T-helper 9 cell (primary cell): ENCODE measurements at regions not wholly inside any gene's neighbourhood (a gene's known extent, or its start where the extent isn't known, plus 50 kb on each side); places are given as distances from the start of the nearest gene placed in this dataset.
"Not testable (repeated sequence)": the region's sequence is repeated elsewhere in the genome, so short reads cannot be mapped to it uniquely, and the experiment has no call there.

Source experiments
- DNase-seq: peaks from one replicate; pipeline ENCODE4 v3.0.0-alpha.2; 2020

DNA sequence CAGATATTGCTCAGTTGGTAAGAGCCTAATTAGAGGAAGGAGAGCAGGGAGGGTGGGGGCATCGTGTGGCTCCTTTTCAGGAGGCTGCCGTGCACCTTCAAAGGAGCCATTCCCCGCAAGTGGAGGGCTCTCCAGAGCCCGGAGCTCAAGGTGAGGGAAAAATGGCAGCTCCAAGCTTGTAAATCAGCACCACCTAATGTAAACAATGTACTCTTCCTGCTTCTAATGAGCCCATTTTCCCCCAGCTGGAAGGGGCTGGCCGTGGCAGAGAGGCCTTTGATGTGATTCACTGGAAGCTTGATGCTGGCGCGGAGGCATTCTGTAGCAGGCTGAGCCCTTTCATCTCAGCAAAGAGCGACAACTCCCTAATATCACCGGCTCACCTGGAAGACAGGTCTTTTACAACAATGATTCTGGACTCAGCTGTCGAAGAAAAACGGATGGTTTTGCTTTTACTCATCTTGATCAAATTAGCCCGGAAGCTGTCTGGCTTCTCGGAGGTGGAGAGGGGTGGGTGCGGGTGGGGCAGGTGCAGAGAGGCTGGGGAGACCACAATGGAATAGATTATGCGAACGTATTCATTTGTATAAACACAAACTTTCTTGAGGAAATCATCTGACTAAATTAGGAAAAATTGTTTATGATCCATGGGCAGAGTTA, 112.5 kb downstream of the RRAGC start:
- DNase-seq: no peak

DNA sequence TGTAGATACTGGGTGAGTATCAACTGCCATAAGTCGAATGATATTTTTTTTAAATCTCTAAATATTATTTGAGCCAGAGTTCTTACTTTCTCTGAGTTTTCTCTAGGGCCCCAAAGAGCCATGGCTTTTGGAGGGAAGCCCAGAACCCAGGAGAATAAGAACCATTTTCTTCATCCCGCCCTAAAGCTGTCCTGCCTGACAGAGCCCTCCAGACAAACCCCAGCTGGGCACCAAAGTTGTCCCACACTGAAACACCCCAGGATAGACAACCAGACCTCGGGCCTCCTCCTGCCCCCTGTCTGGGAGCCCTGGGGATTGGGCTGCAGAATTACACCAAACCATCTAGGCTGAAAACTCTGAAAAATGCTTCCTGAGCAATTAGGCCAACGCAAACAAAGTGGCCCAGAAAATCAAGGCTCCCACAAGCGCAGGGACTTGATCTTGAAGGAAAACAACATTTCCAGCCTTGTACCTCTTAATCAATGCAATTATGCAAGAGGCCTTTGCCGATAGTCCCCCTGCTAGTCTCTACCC, 113.1 kb downstream of the RRAGC start:
- DNase-seq: no peak

DNA sequence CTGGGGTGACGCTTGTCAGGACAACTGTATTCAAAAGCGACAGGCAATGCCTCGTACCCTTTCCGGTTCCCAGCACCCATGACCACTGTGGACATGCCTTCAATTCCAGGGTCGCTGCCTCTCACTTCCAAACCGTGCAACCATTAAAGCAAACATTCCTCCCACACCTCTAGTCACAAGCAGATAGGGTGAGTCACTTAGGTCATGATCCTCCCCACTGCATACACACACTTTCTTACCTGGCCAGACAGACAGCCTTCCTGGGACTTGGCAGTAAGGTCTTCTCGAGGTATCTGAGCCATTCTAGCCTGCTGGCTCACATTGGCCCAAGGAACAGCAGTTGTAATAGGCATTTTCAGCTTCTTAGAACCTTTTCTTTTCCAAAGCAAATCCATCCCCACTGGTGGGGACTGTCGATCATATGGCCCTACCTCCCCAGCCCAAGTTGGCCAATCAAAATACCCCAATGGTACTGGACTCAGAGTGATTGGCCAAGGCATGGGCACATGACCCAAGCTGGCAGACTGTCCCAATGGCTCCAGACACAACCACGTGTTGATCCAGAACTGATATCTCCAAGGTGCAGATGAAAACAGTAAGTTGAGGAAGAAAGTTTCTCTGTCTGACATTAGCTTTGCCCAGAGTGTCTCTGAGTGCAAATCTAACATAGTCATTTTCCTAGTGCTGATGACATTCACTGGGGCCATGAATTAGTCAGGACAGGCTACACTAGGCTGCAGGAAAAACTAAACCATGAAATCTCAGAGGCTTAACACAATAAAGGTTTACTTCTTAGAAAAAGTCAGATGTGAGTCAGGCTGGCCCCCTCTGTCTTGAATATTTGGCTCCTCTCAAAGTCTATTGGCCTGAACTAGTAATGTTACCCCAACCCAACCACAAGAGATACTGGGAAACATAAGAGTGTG, 113.8 kb downstream of the RRAGC start:
- no peak for DNase-seq

GRCh38 chr1:38744452-38745350, 114.9 kb downstream of the RRAGC start:
- DNase-seq: no peak

GRCh38 chr1:38743184-38743583, 116.4 kb downstream of the RRAGC start:
- no peak for DNase-seq

GRCh38 chr1:38741341-38741740, 118.2 kb downstream of the RRAGC start:
- no peak for DNase-seq

GRCh38 chr1:38740487-38740886, 119.1 kb downstream of the RRAGC start:
- no peak for DNase-seq

GRCh38 chr1:38738207-38738606, 121.4 kb downstream of the RRAGC start:
- no peak for DNase-seq

DNA sequence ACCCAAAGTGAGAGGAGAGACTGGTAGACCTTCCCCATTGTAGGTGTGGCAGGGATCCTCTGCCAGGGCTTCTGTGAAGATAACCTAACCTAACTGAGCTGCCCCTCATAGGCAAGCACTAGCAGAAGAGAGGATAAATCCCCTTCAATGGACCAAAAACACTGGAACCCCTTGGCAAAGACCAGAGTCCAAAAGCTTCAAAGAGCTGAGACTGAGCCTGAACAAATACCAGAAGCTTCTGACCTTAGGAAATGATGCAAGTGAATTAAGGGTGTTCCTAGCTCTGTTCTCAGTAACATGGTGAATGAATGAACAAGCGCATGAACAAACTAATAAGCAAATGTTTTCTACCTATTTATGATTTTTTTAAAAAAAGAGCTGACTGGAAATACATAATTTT, 123.2 kb downstream of the RRAGC start:
- no peak for DNase-seq

DNA sequence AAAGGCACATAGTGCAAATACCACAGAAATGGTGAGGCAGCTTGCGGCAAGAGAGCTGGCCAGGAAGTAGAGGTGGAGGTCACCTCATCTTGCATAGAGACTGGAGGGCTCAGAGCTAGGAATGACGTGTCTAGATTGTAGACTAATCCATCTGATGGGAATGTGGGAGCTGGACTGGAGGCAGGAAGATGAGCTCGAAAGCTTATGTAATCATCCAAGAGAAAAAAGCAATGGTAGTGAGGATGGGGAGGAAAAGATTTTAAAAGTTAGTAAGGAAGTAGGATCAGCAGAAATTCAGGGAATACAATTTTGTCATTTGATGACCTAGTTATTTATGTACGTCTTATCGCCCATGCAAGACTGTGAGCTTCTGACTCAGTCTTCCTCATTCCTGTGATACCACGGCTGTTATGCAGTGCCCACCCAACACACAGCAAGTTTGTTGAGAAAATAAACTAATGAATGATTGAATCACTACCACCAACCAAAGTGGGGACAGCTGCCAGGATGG, 123.9 kb downstream of the RRAGC start:
- no peak for DNase-seq

DNA sequence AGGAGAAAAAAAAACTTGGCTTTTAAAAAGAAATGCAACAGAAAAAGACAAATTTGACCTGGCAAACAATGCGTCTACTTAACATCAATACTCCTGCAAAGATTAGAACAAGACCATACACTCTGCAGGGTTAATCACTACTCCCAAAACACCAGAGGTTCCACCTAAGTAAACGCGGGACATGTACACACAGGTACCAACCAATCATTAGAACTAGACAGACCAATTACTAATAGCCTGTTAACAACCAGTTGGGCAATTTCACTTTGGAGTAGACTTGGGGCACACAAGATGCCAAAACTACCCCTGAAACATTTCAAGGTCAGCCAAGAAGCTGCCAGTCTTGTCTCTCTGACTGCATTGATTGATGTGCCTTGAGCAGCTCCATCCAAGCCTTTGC, 125.8 kb downstream of the RRAGC start:
- no peak for DNase-seq

DNA sequence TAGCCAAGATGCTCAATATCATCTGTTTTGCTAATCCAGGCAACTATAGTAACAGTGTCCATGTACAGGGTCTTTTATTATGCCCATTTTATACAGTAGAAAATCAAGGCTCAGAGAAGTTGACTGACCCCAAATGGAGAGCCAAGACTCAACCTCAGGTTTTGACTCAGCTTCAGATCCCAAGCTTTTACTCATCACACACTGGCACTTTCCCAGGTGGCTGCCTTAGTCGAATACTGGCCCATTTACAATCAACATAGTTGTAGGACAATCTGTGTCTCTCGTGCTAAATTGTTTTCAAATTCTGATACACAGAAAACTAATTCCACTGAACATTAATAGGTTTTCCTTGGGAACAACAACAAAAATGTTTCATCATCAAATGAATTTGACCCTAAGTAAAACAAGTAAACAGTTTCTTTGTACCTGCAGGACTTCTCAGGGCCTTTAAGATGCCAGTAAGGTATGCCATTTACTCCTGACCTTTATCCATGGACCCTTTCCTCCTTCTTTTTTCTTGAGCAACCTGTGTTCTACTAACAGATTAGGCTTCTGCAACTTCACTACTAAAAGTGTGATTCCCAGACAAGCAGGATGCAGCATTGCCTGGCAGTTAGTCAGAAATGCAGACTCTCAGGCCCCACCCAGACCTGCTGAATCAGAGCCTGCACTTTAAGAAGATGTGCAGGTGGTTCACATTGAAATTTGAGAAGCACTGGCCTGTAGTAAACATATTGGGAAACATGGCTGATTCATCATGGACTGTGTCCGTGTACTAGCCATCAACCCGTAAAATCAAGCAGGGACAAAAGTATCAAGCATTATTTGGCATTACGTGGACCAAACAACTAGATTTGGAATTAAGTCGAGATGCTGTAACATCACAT, 128.8 kb downstream of the RRAGC start:
- no peak for DNase-seq

GRCh38 chr1:38728585-38728908, 131.0 kb downstream of the RRAGC start:
- no peak for DNase-seq

- DNase-seq: no peak
These were observed 131.6 kb downstream of the RRAGC start for GRCh38 chr1:38727684-38728584.

DNA sequence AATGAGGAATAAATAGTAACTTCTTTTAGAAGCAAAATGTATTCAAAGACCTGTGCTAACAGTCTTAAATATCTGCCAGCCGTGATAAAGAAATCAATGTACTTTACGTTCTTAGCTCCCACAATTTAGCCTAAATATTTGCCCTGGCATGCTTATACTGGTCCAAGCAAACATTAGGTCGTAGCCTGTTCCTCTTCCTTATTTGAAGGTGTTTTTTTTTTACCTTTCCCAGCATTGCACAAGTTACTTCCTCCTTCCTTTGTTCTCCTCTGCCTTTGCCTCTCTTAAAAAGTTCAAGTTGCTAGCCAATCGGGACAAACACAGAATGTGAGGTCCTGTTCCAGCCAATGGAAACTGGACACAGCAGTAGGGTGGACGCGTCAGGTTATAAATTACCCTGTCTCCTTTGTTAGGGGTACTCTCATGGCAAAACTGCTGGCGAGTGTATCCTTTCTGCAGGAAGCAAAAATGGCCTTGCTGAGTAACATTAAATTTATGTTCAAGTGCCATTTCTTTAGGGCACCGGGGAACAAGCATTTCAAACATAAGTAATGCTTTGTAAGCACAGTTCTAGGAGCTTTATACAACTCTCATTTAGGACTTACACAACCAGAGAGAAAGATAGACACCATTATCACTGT, 134.1 kb downstream of the RRAGC start:
- DNase-seq: not testable (repeated sequence)

- DNase-seq: no peak
These were observed 135.1 kb downstream of the RRAGC start for GRCh38 chr1:38724160-38725131.

GRCh38 chr1:38721816-38722215, 137.8 kb downstream of the RRAGC start:
- no peak for DNase-seq

DNA sequence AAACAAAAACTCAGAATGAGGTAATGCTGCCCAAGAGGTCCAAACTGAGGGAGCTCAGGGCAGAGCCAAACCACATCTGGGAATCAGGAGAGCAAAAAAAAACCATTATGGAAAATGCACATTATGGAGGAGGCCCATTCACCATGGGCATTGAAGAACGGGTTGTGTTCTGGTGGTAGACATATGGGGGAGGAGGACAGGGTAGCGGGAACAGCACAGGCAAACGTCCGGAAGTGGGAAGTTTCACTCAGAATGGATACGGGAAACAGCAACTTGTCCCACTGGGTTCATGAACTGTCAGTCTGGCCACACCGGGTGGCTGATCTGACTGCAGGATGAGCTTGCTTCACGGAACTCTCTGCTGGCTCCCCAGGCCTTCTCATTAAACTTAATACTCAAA, 139.7 kb downstream of the RRAGC start:
- DNase-seq: no peak

- no peak for DNase-seq
These were observed 141.5 kb downstream of the RRAGC start for GRCh38 chr1:38718031-38718430.
